Mesenchymal stem cell (in vitro differentiated cells and primary cell): ENCODE measurements at regions not wholly inside any gene's neighbourhood (a gene's known extent, or its start where the extent isn't known, plus 50 kb on each side); places are given as distances from the start of the nearest gene placed in this dataset.

Experiments used
- DNase-seq: peaks from one replicate; pipeline ENCODE4 v3.0.0-alpha.2; 2013
- H2AFZ ChIP-seq: one replicate; pipeline ENCODE4 v1.6.1; 2013; ENCODE audit warnings: low read depth, mild to moderate bottlenecking, control low read depth, inconsistent platforms, low read length, moderate library complexity
- H2AK5ac ChIP-seq: 2 replicates; pipeline ENCODE4 v1.6.1; 2013; ENCODE audit warnings: low read length, moderate library complexity, mild to moderate bottlenecking, inconsistent platforms; ENCODE audit not compliant: severe bottlenecking
- H2BK120ac ChIP-seq: one replicate; pipeline ENCODE4 v1.6.1; 2013; ENCODE audit warnings: low read depth, mild to moderate bottlenecking, inconsistent platforms, low read length, moderate library complexity
- H2BK12ac ChIP-seq, 2 experiments: one replicate each; pipeline ENCODE4 v1.6.1; 2013; ENCODE audit warnings: inconsistent platforms in 2 of 2, low read length in 2 of 2, mild to moderate bottlenecking in 2 of 2, moderate library complexity in 2 of 2, control low read depth in 1 of 2
- H2BK15ac ChIP-seq: one replicate; pipeline ENCODE4 v1.6.1; 2013; ENCODE audit warnings: mild to moderate bottlenecking, low read depth, inconsistent platforms; ENCODE audit not compliant: poor library complexity, severe bottlenecking
- H2BK5ac ChIP-seq: 2 replicates; pipeline ENCODE4 v1.6.1; 2013; ENCODE audit warnings: low read depth, mild to moderate bottlenecking, low read length, control low read depth, inconsistent platforms; ENCODE audit not compliant: poor library complexity, severe bottlenecking
- H3K14ac ChIP-seq, 2 experiments: one replicate each; pipeline ENCODE4 v1.6.1; 2013; ENCODE audit warnings: inconsistent platforms in 2 of 2, low read length in 2 of 2, control low read depth in 1 of 2, mild to moderate bottlenecking in 1 of 2, moderate library complexity in 1 of 2
- H3K18ac ChIP-seq, 2 experiments: one replicate each; pipeline ENCODE4 v1.6.1; 2013; ENCODE audit warnings: inconsistent platforms in 2 of 2, low read length in 2 of 2, control low read depth in 1 of 2, low read depth in 1 of 2, mild to moderate bottlenecking in 1 of 2
- H3K23ac ChIP-seq, 2 experiments: one replicate each; pipeline ENCODE4 v1.6.1; 2013; ENCODE audit warnings: inconsistent platforms in 2 of 2, low read length in 2 of 2, mild to moderate bottlenecking in 2 of 2, moderate library complexity in 2 of 2, control low read depth in 1 of 2
- H3K27ac ChIP-seq: 2 replicates; pipeline ENCODE4 v1.5.1; 2013; ENCODE audit warnings: mild to moderate bottlenecking, moderate library complexity, low read length, control low read depth, inconsistent platforms; ENCODE audit not compliant: poor library complexity, severe bottlenecking
- H3K27me3 ChIP-seq, 2 experiments: 2 replicates each; pipeline versions ENCODE4 v1.6.1 to v1.7.0; 2013; ENCODE audit warnings: low read length in 2 of 2, mild to moderate bottlenecking in 2 of 2, moderate library complexity in 2 of 2, control low read depth in 1 of 2, inconsistent platforms in 1 of 2; ENCODE audit not compliant: control insufficient read depth in 1 of 2, insufficient read depth in 1 of 2
- H3K36me3 ChIP-seq, 2 experiments: 2 replicates each; pipeline versions ENCODE4 v1.6.1 to v1.7.0; 2013; ENCODE audit warnings: low read length in 2 of 2, control low read depth in 1 of 2, inconsistent platforms in 1 of 2, low read depth in 1 of 2, mild to moderate bottlenecking in 1 of 2; ENCODE audit not compliant: insufficient read depth in 2 of 2, control insufficient read depth in 1 of 2
- H3K4ac ChIP-seq, 2 experiments: one replicate each; pipeline ENCODE4 v1.6.1; 2013; ENCODE audit warnings: inconsistent platforms in 2 of 2, low read length in 2 of 2, mild to moderate bottlenecking in 2 of 2, moderate library complexity in 2 of 2, control low read depth in 1 of 2, low read depth in 1 of 2
- H3K4me1 ChIP-seq: 2 replicates; pipeline ENCODE4 v1.6.1; 2013; ENCODE audit warnings: low read depth, low read length, control low read depth; ENCODE audit not compliant: control insufficient read depth, insufficient read depth
- H3K4me2 ChIP-seq: 2 replicates; pipeline ENCODE4 v1.6.1; 2013; ENCODE audit warnings: low read length, mild to moderate bottlenecking, inconsistent platforms; ENCODE audit not compliant: poor library complexity, severe bottlenecking
- H3K4me3 ChIP-seq, 2 experiments: 2 replicates each; pipeline versions ENCODE4 v1.5.1 to v1.7.0; 2013; ENCODE audit warnings: low read length in 2 of 2, mild to moderate bottlenecking in 2 of 2, control low read depth in 1 of 2, low read depth in 1 of 2; ENCODE audit not compliant: insufficient read depth in 1 of 2
- H3K79me1 ChIP-seq: replicated peaks from 2 replicates; pipeline ENCODE4 v1.6.1; 2013; ENCODE audit warnings: mild to moderate bottlenecking, control low read depth, low read length, inconsistent platforms; ENCODE audit not compliant: poor library complexity, severe bottlenecking
- H3K9ac ChIP-seq: 2 replicates; pipeline ENCODE4 v1.7.0; 2013; ENCODE audit warnings: mild to moderate bottlenecking, low read length, moderate library complexity
- H3K9me3 ChIP-seq: 2 replicates; pipeline ENCODE4 v1.7.0; 2013; ENCODE audit warnings: mild to moderate bottlenecking, low read length; ENCODE audit not compliant: control insufficient read depth
- H4K8ac ChIP-seq: one replicate; pipeline ENCODE4 v1.6.1; 2013; ENCODE audit warnings: inconsistent platforms, mild to moderate bottlenecking, low read length, moderate library complexity
- H4K91ac ChIP-seq: one replicate; pipeline ENCODE4 v1.6.1; 2013; ENCODE audit warnings: mild to moderate bottlenecking, low read length, inconsistent platforms
- WGBS: methylation state at CpG from one replicate; pipeline ENCODE4 v1.1.7; 2013; ENCODE audit warnings: mixed read lengths; 5-methylcytosine and 5-hydroxymethylcytosine counted together

DNA sequence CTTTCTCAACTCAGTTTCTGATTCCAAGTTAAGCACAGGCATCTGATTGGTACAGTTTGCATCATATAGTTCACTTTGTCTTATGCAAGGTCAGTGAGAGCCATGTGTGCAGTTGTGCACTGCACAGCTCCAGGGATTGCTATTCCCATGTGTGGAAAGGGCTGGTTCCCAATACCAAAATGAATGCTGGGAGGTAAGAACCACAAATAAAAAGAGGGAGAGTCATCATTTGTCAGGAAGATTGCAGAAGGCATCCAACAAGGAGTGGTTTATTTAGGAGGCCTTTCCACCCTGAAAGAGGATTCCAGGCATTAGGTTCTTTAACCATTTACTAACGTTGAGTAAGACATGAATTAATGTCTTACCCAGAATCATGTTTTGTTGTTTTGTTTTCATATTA, 141.2 kb upstream of the ST6GAL2 start:
- H3K4me3 ChIP-seq, result no peak overlapping the region
- H2BK120ac ChIP-seq, result no peak overlapping the region
- H2BK5ac ChIP-seq, result no peak overlapping the region
- H3K14ac ChIP-seq, result no peak overlapping the region
- H2AK5ac ChIP-seq, result no peak overlapping the region
- no peak overlapping the region for H3K18ac ChIP-seq
- no CpG with 5 or more reads among the region's 1 CpG for WGBS
- no peak overlapping the region for H2AFZ ChIP-seq
- H3K4me1 ChIP-seq, result no peaks in the 10 kb centered on the region
- H4K8ac ChIP-seq, result no peak overlapping the region
- H3K4me2 ChIP-seq, result no peak overlapping the region
- no peaks in the 10 kb centered on the region for H3K79me1 ChIP-seq
- H3K23ac ChIP-seq, result no peak overlapping the region
- no peak overlapping the region for H2BK12ac ChIP-seq
- no peak for DNase-seq
- H3K9ac ChIP-seq, result no peak overlapping the region
- H3K4ac ChIP-seq, result no peak overlapping the region
- H2BK15ac ChIP-seq, result no peak overlapping the region
- no peak overlapping the region for H4K91ac ChIP-seq
- H3K9me3 ChIP-seq, result peaks cover 4% of the 10 kb centered on the region
- no peaks in the 10 kb centered on the region for H3K36me3 ChIP-seq
- no peaks in the 10 kb centered on the region for H3K27me3 ChIP-seq
- H3K27ac ChIP-seq, result no peak overlapping the region

- H3K27ac ChIP-seq, result no peak overlapping the region
- H2AK5ac ChIP-seq, result no peak overlapping the region
- H3K14ac ChIP-seq, result no peak overlapping the region
- no peak overlapping the region for H3K4me2 ChIP-seq
- no peak overlapping the region for H3K4ac ChIP-seq
- no peak overlapping the region for H2BK5ac ChIP-seq
- no peaks in the 10 kb centered on the region for H3K36me3 ChIP-seq
- H2BK15ac ChIP-seq, result no peak overlapping the region
- peaks cover 4% of the 10 kb centered on the region for H3K9me3 ChIP-seq
- H3K4me3 ChIP-seq, result no peak overlapping the region
- DNase-seq, result no peak
- no peaks in the 10 kb centered on the region for H3K4me1 ChIP-seq
- no peak overlapping the region for H4K91ac ChIP-seq
- no peak overlapping the region for H3K23ac ChIP-seq
- H3K9ac ChIP-seq, result no peak overlapping the region
- no peak overlapping the region for H2AFZ ChIP-seq
- no peaks in the 10 kb centered on the region for H3K79me1 ChIP-seq
- no peak overlapping the region for H2BK120ac ChIP-seq
- no peak overlapping the region for H2BK12ac ChIP-seq
- H4K8ac ChIP-seq, result no peak overlapping the region
- H3K27me3 ChIP-seq, result no peaks in the 10 kb centered on the region
- H3K18ac ChIP-seq, result no peak overlapping the region
These were observed 141.8 kb upstream of the ST6GAL2 start for GRCh38 chr2:107027810-107028209.

- no peak overlapping the region for H2AFZ ChIP-seq
- H3K79me1 ChIP-seq, result no peaks in the 10 kb centered on the region
- no peak overlapping the region for H3K4me2 ChIP-seq
- H3K27ac ChIP-seq, result no peak overlapping the region
- H2BK15ac ChIP-seq, result no peak overlapping the region
- H3K23ac ChIP-seq, result no peak overlapping the region
- no peak overlapping the region for H2BK5ac ChIP-seq
- no peak overlapping the region for H3K9ac ChIP-seq
- H2BK120ac ChIP-seq, result no peak overlapping the region
- no peak overlapping the region for H2BK12ac ChIP-seq
- H3K18ac ChIP-seq, result no peak overlapping the region
- no peak overlapping the region for H3K4ac ChIP-seq
- H3K4me3 ChIP-seq, result no peak overlapping the region
- H2AK5ac ChIP-seq, result no peak overlapping the region
- no peaks in the 10 kb centered on the region for H3K4me1 ChIP-seq
- no peak overlapping the region for H4K8ac ChIP-seq
- no peaks in the 10 kb centered on the region for H3K36me3 ChIP-seq
- no peak overlapping the region for H3K14ac ChIP-seq
- no peaks in the 10 kb centered on the region for H3K27me3 ChIP-seq
- no peak overlapping the region for H4K91ac ChIP-seq
- no CpG with 5 or more reads among the region's 1 CpG for WGBS
- no peak for DNase-seq
- H3K9me3 ChIP-seq, result peaks cover 4% of the 10 kb centered on the region
These were observed 142.7 kb upstream of the ST6GAL2 start for GRCh38 chr2:107028661-107029060.

DNA sequence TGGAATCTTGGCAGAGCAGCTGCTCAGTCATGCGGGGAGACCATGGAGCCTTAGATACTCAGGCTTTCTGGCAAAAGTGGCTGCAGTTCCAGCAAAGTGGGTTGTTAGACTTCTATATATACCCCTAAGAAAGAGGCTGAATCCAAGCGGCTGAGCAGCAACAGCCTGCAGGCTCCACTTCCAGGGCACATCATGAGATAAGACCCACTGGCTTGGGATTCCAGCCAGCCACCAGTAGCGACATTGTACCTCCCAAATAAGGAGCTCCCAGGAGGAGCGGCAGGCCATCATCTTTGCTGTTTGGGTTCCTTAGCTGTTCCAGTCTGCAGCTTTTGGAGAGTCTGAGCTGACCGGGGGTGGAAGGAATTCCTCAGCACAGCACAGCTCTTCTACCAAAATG, 150.3 kb upstream of the ST6GAL2 start:
- Histone ChIP-seq H3K18ac (no peak overlapping the region), H2AK5ac (no peak overlapping the region), H3K79me1 (no peaks in the 10 kb centered on the region), H2BK15ac (no peak overlapping the region), H3K4me2 (no peak overlapping the region), H3K36me3 (no peaks in the 10 kb centered on the region), H2BK12ac (no peak overlapping the region), H3K23ac (no peak overlapping the region), H2BK120ac (no peak overlapping the region), H3K27ac (no peak overlapping the region), H3K4me3 (no peak overlapping the region), H3K9ac (no peak overlapping the region), H3K4ac (no peak overlapping the region), H3K14ac (no peak overlapping the region), H2BK5ac (no peak overlapping the region), H4K8ac (no peak overlapping the region), H3K9me3 (peaks cover 16% of the 10 kb centered on the region), H2AFZ (no peak overlapping the region), H3K27me3 (no peaks in the 10 kb centered on the region), H3K4me1 (peaks cover 2% of the 10 kb centered on the region), H4K91ac (no peak overlapping the region)
- no peak for DNase-seq
- WGBS, result 94% methylated on average over 5 of the region's 5 CpGs
